Posterior vena cava (tissue), 2 donors: ENCODE measurements at regions not wholly inside any gene's neighbourhood (a gene's known extent, or its start where the extent isn't known, plus 50 kb on each side); places are given as distances from the start of the nearest gene placed in this dataset.

ENCODE experiments used
- DNase-seq: peaks from one replicate; pipeline ENCODE4 v3.0.0-alpha.2; 2020; ENCODE audit warnings: low spot score
- intact Hi-C, 2 donors: fragments of 100-400 bp; cut with DNase I; formaldehyde crosslinking; loops; one replicate each; pipeline versions ENCODE4 v1.14.1 to v1.14.2; 2022 to 2023
- donor health status: DM: yes; HTN: yes; CAD: no.
- donor health status: DM: yes; HTN: yes; CAD: no.

GRCh38 chr14:103282932-103283331 is 51.1 kb upstream of the EIF5 start:
- DNase-seq: peak; percentile 25
- intact Hi-C loops: no loop called here

DNA sequence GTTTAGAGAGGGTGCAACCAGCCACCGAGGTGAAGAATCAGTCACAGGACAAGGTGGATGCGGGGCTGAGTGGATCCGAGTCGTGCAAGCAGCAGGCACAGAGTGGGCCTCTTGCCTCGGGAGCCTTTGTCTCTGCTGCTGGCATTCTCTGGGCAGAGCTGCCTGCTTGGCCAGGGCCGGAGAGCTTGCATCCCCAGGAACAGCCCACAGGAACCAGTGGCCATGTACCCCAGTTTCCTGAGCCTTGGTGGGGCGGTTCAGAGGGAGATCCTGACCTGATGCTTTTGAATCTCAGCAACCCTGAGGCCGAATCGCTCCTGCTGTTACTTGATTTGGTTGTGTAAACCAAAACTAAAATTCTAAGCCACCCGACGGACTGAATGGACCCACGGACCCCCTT is 50.1 kb upstream of the EIF5 start:
- peak; percentile 73 for DNase-seq
- intact Hi-C loops: no loop called here
